ENCODE measurements at regions not wholly inside any gene's neighbourhood (a gene's known extent, or its start where the extent isn't known, plus 50 kb on each side); places are given as distances from the start of the nearest gene placed in this dataset.

DNA sequence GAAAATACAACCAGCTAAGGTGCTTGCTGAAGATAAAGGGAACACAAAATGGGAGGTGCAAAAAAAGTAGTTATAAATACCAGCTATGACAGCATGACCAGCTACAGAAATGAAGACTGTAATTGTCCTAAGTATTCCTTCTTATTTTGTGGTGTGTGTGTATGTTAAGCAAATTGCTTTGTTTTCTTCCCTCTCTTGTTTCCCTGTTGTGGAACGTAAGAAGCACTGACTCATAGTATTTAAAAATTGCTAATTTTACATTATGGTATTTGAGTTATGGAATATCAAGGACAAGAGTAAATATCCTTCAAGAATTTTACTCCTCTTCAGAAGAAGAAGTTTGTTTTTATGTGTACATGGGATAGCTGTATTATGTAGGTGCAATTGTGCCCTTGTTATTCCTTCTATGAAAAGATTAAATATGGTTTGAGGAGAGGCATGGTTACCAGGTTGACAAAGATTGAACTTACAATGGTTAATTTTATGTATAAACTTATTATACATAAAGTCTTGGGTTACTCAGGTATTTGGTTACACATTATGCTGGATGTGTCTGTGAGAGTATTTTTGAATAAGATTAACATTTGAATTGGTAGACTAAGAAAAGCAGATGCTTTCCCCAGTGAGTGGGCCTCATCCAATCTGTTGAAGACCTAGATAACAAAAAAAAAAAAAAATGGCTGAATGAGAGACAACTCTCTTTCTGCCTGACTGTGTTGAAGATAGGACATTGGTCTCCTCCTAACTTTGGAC, 1132.1 kb upstream of the ALCAM start:
- TF ChIP-seq, protein P1, sequence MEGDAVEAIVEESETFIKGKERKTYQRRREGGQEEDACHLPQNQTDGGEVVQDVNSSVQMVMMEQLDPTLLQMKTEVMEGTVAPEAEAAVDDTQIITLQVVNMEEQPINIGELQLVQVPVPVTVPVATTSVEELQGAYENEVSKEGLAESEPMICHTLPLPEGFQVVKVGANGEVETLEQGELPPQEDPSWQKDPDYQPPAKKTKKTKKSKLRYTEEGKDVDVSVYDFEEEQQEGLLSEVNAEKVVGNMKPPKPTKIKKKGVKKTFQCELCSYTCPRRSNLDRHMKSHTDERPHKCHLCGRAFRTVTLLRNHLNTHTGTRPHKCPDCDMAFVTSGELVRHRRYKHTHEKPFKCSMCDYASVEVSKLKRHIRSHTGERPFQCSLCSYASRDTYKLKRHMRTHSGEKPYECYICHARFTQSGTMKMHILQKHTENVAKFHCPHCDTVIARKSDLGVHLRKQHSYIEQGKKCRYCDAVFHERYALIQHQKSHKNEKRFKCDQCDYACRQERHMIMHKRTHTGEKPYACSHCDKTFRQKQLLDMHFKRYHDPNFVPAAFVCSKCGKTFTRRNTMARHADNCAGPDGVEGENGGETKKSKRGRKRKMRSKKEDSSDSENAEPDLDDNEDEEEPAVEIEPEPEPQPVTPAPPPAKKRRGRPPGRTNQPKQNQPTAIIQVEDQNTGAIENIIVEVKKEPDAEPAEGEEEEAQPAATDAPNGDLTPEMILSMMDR (IDR thresholded peaks at IDR 0.05): no peak
- no peak for TF ChIP-seq POLR2A (IDR thresholded peaks at IDR 0.05)
